LoVo (cell line): ENCODE measurements at regions not wholly inside any gene's neighbourhood (a gene's known extent, or its start where the extent isn't known, plus 50 kb on each side); places are given as distances from the start of the nearest gene placed in this dataset.
A peak's percentile ranks its signal among the peaks of the same experiment; 100 is the strongest.

ENCODE experiments used
- DNase-seq: peaks from one replicate; pipeline ENCODE4 v3.0.0-alpha.2; 2016; ENCODE audit warnings: low spot score

- no peak for DNase-seq
Observed at GRCh38 chr15:79661411-79661810, 229.3 kb downstream of the MINAR1 start.

DNA sequence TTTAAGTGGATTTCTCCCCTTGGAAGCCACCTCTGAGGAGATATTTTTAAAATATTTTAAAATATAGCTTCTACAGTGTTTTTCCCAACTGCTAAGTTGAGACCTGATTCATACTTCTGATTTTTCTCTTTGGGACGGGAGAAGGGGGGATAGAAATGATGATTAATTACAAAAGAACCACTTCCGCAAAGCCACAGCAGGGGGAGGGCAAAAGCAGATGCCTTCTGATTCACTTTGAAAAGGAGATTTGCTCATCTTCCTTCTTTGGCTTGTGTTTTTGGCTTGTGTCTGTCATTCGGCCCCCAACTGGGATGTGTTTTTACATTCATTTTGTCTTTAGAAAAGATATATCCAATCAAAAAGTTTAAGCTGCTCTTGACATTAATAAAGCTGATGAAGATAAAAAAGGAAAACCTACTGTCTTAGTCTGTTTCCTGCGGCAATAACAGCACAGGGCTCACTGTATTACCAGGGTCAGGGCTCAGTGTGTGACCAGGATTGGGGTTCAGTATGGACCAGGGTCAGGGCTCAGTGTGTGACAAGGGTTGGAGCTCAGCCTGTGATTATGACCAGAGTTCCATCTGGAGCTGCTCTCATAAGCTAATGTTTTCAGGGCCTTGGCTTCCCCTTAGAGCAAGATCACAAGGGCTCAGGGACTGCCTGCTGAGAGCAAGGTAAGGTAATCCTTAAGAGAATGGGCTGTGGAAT, 223.2 kb downstream of the MTHFS start:
- DNase-seq: no peak

DNA sequence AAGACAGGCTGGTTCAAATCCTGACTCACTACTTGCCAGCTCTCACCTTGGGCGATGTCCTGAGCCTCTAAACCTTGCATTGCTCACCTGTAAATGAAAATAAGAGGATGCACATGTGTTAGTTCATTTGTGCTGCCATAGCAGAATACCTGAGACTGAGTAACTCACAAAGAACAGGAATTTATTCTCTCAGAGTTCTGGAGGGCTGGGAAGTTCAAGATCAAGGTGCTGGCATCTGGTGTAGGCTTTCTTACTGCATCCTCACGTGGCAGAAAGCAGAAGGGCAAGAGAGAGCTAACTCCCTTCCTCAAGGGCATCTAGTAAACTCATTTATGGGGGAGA, 222.7 kb downstream of the MTHFS start:
- no peak for DNase-seq

GRCh38 chr15:79675982-79676381, 220.8 kb downstream of the MTHFS start:
- DNase-seq: no peak

DNA sequence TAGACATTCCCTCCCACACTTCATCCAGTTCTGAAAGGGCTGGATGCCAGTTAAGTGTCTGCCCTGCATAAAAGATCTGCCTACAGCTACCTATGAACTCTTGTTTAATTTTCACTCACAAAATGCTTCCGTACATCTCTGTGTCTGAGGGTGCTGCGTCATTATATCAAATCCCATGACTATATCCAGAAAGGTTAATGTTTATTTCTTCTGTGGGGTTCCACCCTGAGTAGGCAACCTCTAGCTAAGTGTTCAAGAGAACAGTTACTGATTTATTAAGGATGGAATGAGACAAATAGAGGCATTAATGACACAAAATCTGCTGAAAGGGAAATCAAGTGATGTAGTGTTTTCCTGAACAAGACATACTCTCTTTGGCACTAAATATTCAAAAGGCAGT, 220.2 kb downstream of the MTHFS start:
- DNase-seq: no peak

GRCh38 chr15:79677241-79677640, 219.6 kb downstream of the MTHFS start:
- no peak for DNase-seq

DNA sequence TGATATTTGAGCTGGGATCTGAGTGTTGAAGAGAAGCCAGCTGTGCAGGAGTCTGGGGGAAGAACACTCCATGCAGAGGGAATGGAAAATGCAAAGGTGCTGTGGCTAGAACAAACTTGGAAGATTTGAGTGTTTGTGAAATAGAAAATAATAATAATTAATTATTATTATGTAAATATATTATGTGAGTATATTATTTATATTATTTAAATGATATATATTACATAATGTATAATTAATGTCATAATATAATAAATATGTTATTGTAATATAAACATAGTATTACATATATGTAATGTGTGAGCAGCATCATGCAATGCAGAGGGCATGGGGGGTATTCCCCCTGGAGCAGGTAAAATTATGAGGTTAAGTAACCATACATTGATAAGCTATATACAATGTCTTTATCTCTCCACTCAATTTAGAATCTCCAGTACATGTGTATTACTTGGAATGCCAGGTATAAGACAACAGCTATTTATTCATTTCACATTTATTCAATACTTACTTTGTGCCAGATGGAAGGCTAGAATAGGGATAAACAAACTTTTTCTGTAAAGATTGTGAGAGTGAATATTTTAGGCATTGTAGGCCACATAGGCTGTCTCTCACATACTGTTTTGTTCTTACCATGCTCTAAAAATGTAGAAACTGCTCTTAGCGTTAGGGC, 218.6 kb downstream of the MTHFS start:
- DNase-seq: no peak

DNA sequence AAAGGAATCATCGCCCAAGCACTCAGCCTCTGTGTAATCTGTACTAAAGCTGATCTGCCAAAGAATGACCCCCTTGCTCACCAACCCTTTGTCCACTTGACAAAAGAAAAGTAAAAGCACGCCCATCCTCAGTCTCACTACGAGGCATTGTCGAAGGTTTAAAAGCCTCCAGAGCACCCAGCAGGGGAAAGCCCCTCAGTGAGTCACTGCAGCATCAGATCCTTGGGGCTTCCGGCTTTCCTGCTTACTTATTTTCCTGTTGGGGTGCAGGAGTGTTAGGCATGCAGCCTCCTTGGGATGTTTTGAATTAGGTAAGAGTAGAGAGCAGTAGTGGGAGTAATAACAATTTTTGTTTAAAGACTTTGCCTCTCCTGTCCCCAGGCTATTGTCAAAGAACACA, 216.1 kb downstream of the MTHFS start:
- DNase-seq: no peak

- DNase-seq: no peak
Observed at GRCh38 chr15:79682285-79682684, 214.5 kb downstream of the MTHFS start.

DNA sequence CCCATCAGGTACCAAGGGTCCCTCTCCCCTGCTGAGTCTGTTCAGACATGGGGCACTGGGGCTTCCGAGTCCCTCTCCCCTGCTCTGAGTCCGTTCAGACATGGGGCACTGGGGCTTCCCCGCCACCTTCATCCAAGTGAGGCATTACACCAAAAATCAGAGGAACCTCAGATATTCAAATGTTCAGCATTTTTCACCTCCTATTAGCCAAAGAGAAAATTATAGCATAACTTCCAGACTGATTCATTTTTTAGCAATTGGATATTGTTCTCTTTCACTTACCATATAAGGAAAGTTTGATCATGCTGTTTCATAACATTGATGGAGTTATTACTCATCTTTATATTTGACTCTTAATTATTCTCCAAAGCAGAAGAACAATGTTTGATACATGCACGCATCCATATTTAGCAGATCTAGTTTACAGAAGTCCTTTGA, 213.9 kb downstream of the MTHFS start:
- DNase-seq: no peak

- no peak for DNase-seq
Observed at GRCh38 chr15:79689030-79689429, 207.8 kb downstream of the MTHFS start.

- no peak for DNase-seq
Observed at GRCh38 chr15:79700951-79701480, 195.8 kb downstream of the MTHFS start.

DNA sequence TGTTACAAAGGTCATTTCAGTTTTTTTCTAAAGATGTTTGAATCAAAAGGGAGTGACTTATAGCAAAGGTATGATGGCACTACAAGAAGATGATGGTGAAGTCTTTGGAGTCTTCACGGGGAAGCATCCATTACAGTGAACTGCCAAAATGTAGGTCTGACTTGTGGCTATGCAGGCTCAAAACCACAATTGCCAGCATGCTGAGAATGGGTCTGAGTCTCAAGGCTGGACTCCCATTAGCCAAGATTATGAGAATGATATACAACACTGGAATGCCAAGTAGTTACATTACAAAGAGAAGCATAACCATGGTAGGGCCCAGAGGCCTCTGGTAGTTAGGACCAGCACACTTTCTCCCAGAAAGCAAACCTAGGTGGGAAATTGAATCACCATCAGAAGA, 194.2 kb downstream of the MTHFS start:
- DNase-seq: no peak

DNA sequence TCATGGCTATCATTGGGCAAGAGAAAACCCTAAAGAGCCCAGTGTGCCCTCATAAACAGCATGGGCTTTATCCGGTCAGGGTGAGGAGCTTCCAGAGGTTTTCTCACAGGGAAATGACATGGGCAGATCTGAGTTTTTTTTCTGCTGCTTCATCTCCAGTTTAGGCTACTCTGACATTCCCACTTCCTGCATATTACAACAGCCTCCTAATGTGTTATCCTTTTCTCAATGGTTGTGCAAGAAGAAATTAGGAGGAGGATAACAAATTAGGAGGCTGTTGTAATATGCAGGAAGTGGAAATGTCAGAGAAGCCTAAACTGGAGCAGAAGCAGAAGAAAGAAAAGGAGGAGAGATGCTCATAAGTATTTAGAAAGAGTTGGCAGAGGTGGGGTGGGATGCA, 175.6 kb downstream of the MTHFS start:
- no peak for DNase-seq

DNA sequence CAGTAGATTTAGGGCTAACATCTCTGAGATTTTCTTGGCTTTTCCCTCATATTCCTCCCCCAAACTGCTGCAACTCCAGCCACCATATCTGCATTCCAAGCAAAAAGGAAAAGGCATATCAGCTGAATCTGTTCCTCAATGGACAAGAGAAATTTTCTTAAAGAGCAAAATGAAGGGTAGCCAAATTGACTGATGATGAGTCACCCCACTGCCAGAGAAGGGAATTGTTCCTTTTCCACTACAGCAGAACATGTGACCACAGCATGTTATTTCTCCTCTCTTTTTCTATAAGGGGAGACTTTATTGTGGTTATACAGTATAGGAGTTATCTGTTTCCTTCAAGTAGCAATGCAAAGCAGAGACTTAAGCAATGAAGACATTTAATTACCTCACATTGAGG, 172.5 kb downstream of the MTHFS start:
- DNase-seq: no peak

GRCh38 chr15:79724804-79725203, 172.0 kb downstream of the MTHFS start:
- no peak for DNase-seq

DNA sequence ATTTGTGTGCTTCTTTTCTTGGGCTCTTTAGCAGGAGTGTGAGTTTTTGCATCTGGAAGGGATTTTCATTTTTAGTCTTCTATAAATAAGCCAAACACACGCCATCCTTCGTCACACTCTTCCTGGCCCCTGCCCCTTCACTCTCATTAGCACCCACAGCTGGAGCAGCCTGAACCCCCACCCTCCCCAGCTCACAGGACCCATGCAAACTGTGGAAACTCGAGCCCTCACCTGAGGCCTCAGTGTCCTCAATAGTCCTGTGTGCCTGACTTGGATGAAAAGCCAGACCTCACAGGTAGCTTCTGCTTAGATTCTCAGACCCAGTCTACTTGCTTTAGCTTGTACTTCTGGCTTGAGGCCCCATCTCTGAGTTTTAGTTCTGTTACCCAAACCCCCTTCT, 167.9 kb downstream of the MTHFS start:
- DNase-seq: no peak

- no peak for DNase-seq
Observed at GRCh38 chr15:79736435-79737000, 160.3 kb downstream of the MTHFS start.

- DNase-seq: no peak
Observed at GRCh38 chr15:79738143-79738542, 158.7 kb downstream of the MTHFS start.

DNA sequence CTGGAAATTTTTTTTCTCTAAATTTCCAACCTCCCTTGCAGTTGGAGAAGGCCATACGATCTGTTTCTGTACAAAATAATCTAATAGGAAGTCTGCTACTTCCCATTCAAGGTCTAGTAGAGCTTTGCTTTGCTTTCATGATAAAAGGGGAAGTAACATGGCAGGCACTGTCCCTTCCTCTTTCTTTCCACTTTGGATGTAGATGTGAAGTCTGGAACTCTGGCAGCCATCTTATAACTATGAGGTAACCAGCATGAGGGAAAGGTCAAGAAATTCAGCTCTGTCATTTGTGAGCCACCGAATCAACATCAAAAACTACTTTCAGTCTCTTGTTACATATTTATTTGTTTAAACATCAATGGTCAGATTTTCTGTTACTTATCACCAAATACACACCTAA, 156.3 kb downstream of the MTHFS start:
- DNase-seq: no peak

GRCh38 chr15:79743032-79743431, 153.8 kb downstream of the MTHFS start:
- peak; percentile 34 for DNase-seq

DNA sequence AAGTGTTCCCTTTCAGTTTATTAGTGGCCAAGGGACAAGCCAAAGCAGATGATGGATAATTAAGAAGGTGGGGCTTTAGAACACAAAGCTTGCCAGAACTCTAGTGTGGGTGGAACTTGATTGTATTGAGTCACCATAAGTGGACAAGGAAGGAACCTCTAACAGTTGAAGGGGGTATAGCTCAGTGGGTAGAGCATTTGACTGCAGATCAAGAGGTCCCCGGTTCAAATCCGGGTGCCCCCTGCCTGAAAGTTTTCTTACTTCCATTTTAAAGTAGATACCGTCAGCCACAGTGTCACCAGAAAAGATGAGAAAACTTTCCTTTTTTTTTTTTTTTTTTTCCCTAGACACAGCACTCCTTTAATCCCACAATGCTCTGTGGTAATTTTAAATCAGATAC, 152.3 kb downstream of the MTHFS start:
- DNase-seq: peak; percentile 13

- no peak for DNase-seq
Observed at GRCh38 chr15:79756365-79756764, 140.4 kb downstream of the MTHFS start.
